HCT116 (cell line): ENCODE measurements at regions not wholly inside any gene's neighbourhood (a gene's known extent, or its start where the extent isn't known, plus 50 kb on each side); places are given as distances from the start of the nearest gene placed in this dataset.

ENCODE experiments used
- ATAC-seq: fragments of 200-7000 bp; cut with Tn5 transposase; 2 replicates; pipeline ENCODE4 v1.9.1; 2020; ENCODE audit warnings: mild to moderate bottlenecking, moderate library complexity
- BruUV-seq: library from RNA; stranded (reverse); fragments of 400-500 nt; replicated peaks from 2 replicates; lab custom pipeline; 2021; lab: Mats Ljungman, UMichigan
- CTCF ChIA-PET: fragments of 300-600 bp; sonication (Branson Sonifier 250); formaldehyde crosslinking; loops from one replicate; lab custom pipeline; 2021; ENCODE audit warnings: antibody characterized with exemption; lab: Charles Lee
- POLR2A ChIA-PET: fragments of 300-600, 350-600 bp; sonication (Branson Sonifier 250); formaldehyde crosslinking; loops from one replicate; lab custom pipeline; 2021; ENCODE audit warnings: antibody characterized with exemption; lab: Charles Lee
- RAD21 ChIA-PET, 2 experiments: fragments of 300-600 bp; sonication (Branson Sonifier 250); formaldehyde crosslinking; loops; one replicate each; lab custom pipeline; 2023; ENCODE audit warnings: low total read pairs in 2 of 2; ENCODE audit not compliant: uncharacterized antibody in 2 of 2, unreplicated experiment in 2 of 2, low non-redundant PET in 1 of 2; lab: Charles Lee
- DNase-seq: peaks from one replicate; pipeline ENCODE4 v3.0.0-alpha.2; 2010; ENCODE audit warnings: low read depth, low spot score
- H2AFZ ChIP-seq: fragments of 200-600 bp; shearing (Covaris generic), sonication (generic); 2 replicates; pipeline ENCODE4 v1.6.1; 2017; ENCODE audit warnings: low read depth, mixed run types, mixed read lengths, antibody characterized with exemption, low read length; ENCODE audit not compliant: poor library complexity, severe bottlenecking
- H3K27ac ChIP-seq: 2 replicates; pipeline ENCODE4 v1.5.1; 2012; ENCODE audit warnings: low read depth, low read length
- H3K27me3 ChIP-seq: fragments of 200-600 bp; sonication (generic); 2 replicates; pipeline ENCODE4 v1.6.1; 2016; ENCODE audit warnings: mixed run types, low read length, mixed read lengths; ENCODE audit not compliant: insufficient read depth
- H3K36me3 ChIP-seq, 2 experiments: fragments of 200-500 bp in 1 of 2; fragments of 200-600 bp in 1 of 2; sonication (Bioruptor generic) in 1 of 2; sonication (generic) in 1 of 2; 2 replicates each; pipeline versions ENCODE4 v1.5.1 to v1.6.1; 2014 to 2016; ENCODE audit warnings: low read length in 2 of 2, inconsistent platforms in 1 of 2, mixed read lengths in 1 of 2, mixed run types in 1 of 2; ENCODE audit not compliant: insufficient read depth in 2 of 2, control insufficient read depth in 1 of 2
- H3K4me1 ChIP-seq, 2 experiments: fragments of 200-600 bp in 1 of 2; sonication (generic) in 1 of 2; 2 replicates each; pipeline versions ENCODE4 v1.5.1 to v1.6.1; 2012 to 2017; ENCODE audit warnings: low read length in 2 of 2, inconsistent platforms in 1 of 2, mild to moderate bottlenecking in 1 of 2, mixed read lengths in 1 of 2, mixed run types in 1 of 2, moderate library complexity in 1 of 2; ENCODE audit not compliant: insufficient read depth in 2 of 2, control insufficient read depth in 1 of 2
- H3K4me2 ChIP-seq: fragments of 200-600 bp; sonication (generic); 2 replicates; pipeline ENCODE4 v1.6.1; 2017; ENCODE audit warnings: mixed run types, low read length, mixed read lengths
- H3K4me3 ChIP-seq, 2 experiments: fragments of 200-600 bp in 1 of 2; sonication (generic) in 1 of 2; replicated peaks in 1 of 2; 2 replicates each; pipeline ENCODE4 v1.5.1; 2011 to 2016; ENCODE audit warnings: low read length in 2 of 2, control low read depth in 1 of 2, low read depth in 1 of 2, mild to moderate bottlenecking in 1 of 2, mixed read lengths in 1 of 2, mixed run types in 1 of 2
- H3K79me2 ChIP-seq: fragments of 200-600 bp; sonication (generic); 2 replicates; pipeline ENCODE4 v1.6.1; 2017; ENCODE audit warnings: mild to moderate bottlenecking, mixed run types, low read length, moderate library complexity, mixed read lengths; ENCODE audit not compliant: insufficient read depth
- H3K9ac ChIP-seq: fragments of 200-600 bp; sonication (generic); 2 replicates; pipeline ENCODE4 v1.6.1; 2016; ENCODE audit warnings: low read length, mixed read lengths
- H3K9me2 ChIP-seq: fragments of 200-600 bp; sonication (generic), shearing (Covaris generic); 2 replicates; pipeline ENCODE4 v1.6.1; 2017; ENCODE audit warnings: mixed run types, mild to moderate bottlenecking, moderate library complexity; ENCODE audit not compliant: insufficient read depth
- H3K9me3 ChIP-seq, 2 experiments: fragments of 200-500 bp in 1 of 2; fragments of 200-600 bp in 1 of 2; sonication (Bioruptor generic) in 1 of 2; sonication (generic) in 1 of 2; 2 replicates each; pipeline ENCODE4 v1.6.1; 2014 to 2017; ENCODE audit warnings: low read length in 2 of 2, mixed read lengths in 2 of 2, inconsistent platforms in 1 of 2, low read depth in 1 of 2, mild to moderate bottlenecking in 1 of 2, mixed run types in 1 of 2, moderate library complexity in 1 of 2; ENCODE audit not compliant: control insufficient read depth in 1 of 2, insufficient read depth in 1 of 2
- H4K20me1 ChIP-seq: fragments of 200-600 bp; sonication (generic), shearing (Covaris generic); 2 replicates; pipeline ENCODE4 v1.6.1; 2017; ENCODE audit warnings: mixed run types, mild to moderate bottlenecking, moderate library complexity; ENCODE audit not compliant: insufficient read depth
- CEBPB ChIP-seq: IDR thresholded peaks from 2 replicates; pipeline ENCODE4 v1.6.1; 2012; ENCODE audit warnings: low read depth
- CTCF ChIP-seq, 3 experiments: fragments of 200-600 bp in 1 of 3; sonication (generic) in 1 of 3; IDR thresholded peaks in 2 of 3; conservative IDR thresholded peaks in 1 of 3; 2 replicates each; pipeline ENCODE4 v1.5.1; 2012 to 2017; ENCODE audit warnings: low read depth in 2 of 3, low read length in 2 of 3, antibody characterized with exemption in 1 of 3, borderline replicate concordance in 1 of 3, control low read depth in 1 of 3, mild to moderate bottlenecking in 1 of 3, mixed read lengths in 1 of 3, mixed run types in 1 of 3, moderate library complexity in 1 of 3; ENCODE audit not compliant: insufficient read depth in 1 of 3
- EGR1 ChIP-seq: IDR thresholded peaks from 2 replicates; pipeline ENCODE4 v1.6.1; 2012; ENCODE audit warnings: low read depth
- ELF1 ChIP-seq: IDR thresholded peaks from 2 replicates; pipeline ENCODE4 v1.6.1; 2012; ENCODE audit warnings: low read depth, borderline replicate concordance
- EZH2phosphoT487 ChIP-seq: fragments of 200-600 bp; IDR thresholded peaks from 2 replicates; pipeline ENCODE4 v1.6.1; 2018; ENCODE audit warnings: antibody characterized with exemption, borderline replicate concordance
- POLR2A ChIP-seq: IDR thresholded peaks from 2 replicates; pipeline ENCODE4 v1.7.0; 2011; ENCODE audit warnings: borderline replicate concordance; ENCODE audit not compliant: insufficient read depth, insufficient read length; ENCODE audit errors: extremely low read depth
- RAD21 ChIP-seq: IDR thresholded peaks from 2 replicates; pipeline ENCODE4 v1.6.1; 2012; ENCODE audit warnings: low read depth, mild to moderate bottlenecking
- REST ChIP-seq: IDR thresholded peaks from 2 replicates; pipeline ENCODE4 v1.6.1; 2012; ENCODE audit warnings: low read depth
- SIN3A ChIP-seq: IDR thresholded peaks from 2 replicates; pipeline ENCODE4 v1.6.1; 2012; ENCODE audit warnings: low read depth
- SP1 ChIP-seq: IDR thresholded peaks from 2 replicates; pipeline ENCODE4 v1.6.1; 2012; ENCODE audit warnings: low read depth
- SRF ChIP-seq: IDR thresholded peaks from 2 replicates; pipeline ENCODE4 v1.6.1; 2012; ENCODE audit warnings: low read depth
- TCF7L2 ChIP-seq: IDR thresholded peaks from 2 replicates; pipeline ENCODE4 v1.7.0; 2011; ENCODE audit warnings: borderline replicate concordance, inconsistent platforms; ENCODE audit not compliant: insufficient read depth, insufficient read length; ENCODE audit errors: extremely low read depth
- ZFX ChIP-seq: fragments of 450-650 bp; IDR thresholded peaks from 2 replicates; pipeline ENCODE4 v1.6.1; 2017
- intact Hi-C: fragments of 100-400 bp; cut with micrococcal nuclease; formaldehyde crosslinking; loops from 2 replicates; pipeline ENCODE4 v1.10.0; 2022

GRCh38 chr15:69595009-69595791, 142.6 kb downstream of the RPLP1 start (continued):
- TF ChIP-seq REST, result no peak
- TF ChIP-seq, all 23 proteins: peak for 0

GRCh38 chr15:69597061-69597592, 144.5 kb downstream of the RPLP1 start:
- ATAC-seq (no peak), DNase-seq (no peak)
- H3K27me3 ChIP-seq, result peaks cover 34% of the 10 kb centered on the region
- ChIA-PET POLR2A (no interaction called here), RAD21 (no interaction called here), CTCF (no interaction called here)
- H3K9ac ChIP-seq, result no peak overlapping the region
- BruUV-seq, result no TSS peak
- peaks cover under 1 to 1% of the 10 kb centered on the region in 2 experiments; a peak in 1 of 4 replicates for H3K4me1 ChIP-seq
- no peak overlapping the region for H3K4me2 ChIP-seq
- no peak overlapping the region for H3K4me3 ChIP-seq
- H3K36me3 ChIP-seq, result no peaks in the 10 kb centered on the region
- H3K9me3 ChIP-seq, result no peaks in the 10 kb centered on the region
- H3K9me2 ChIP-seq, result no peaks in the 10 kb centered on the region
- H3K27ac ChIP-seq, result no peak overlapping the region
- TF ChIP-seq SP1 (no peak), POLR2A (no peak), EGR1 (no peak), SRF (no peak), SIN3A (no peak), TCF7L2 (no peak), ZFX (no peak), REST (no peak), EZH2phosphoT487 (no peak), CTCF (IDR thresholded peaks at IDR 0.05 in 2 of 3, conservative IDR thresholded peaks at IDR 0.05 in 1 of 3; ENCODE audit: borderline replicate concordance in 1 of 3, insufficient read depth in 1 of 3, low read depth in 2 of 3, low read length in 2 of 3) (no peak), ELF1 (no peak), CEBPB (no peak), RAD21 (no peak)
- intact Hi-C loops, result no loop called here
- no peak overlapping the region for H2AFZ ChIP-seq
- no peaks in the 10 kb centered on the region for H3K79me2 ChIP-seq
- H4K20me1 ChIP-seq, result no peaks in the 10 kb centered on the region
